Tibial nerve (tissue), 4 donors: ENCODE measurements at regions not wholly inside any gene's neighbourhood (a gene's known extent, or its start where the extent isn't known, plus 50 kb on each side); places are given as distances from the start of the nearest gene placed in this dataset.

Experiments used
- DNase-seq, 2 donors: peaks; one replicate each; pipeline ENCODE4 v3.0.0-alpha.2; 2019; ENCODE audit warnings: low spot score in 2 of 2
- H3K27ac ChIP-seq, 4 donors: fragments of 200-600 bp; sonication (generic) in 3 of 4; one replicate each; pipeline ENCODE4 v1.5.1; 2017 to 2019; ENCODE audit warnings: mild to moderate bottlenecking in 1 of 4
- H3K27me3 ChIP-seq, 2 donors: fragments of 200-600 bp; sonication (generic) in 1 of 2; one replicate each; pipeline versions ENCODE4 v1.5.1 to v1.6.0; 2017 to 2019
- H3K36me3 ChIP-seq, 3 donors: fragments of 200-600 bp; sonication (generic); one replicate each; pipeline ENCODE4 v1.5.1; 2018 to 2019
- H3K4me1 ChIP-seq, 4 donors: fragments of 200-600 bp; sonication (generic) in 3 of 4; one replicate each; pipeline ENCODE4 v1.5.1; 2017 to 2019
- H3K4me3 ChIP-seq, 4 donors: fragments of 200-600 bp; sonication (generic) in 3 of 4; one replicate each; pipeline ENCODE4 v1.5.1; 2017 to 2019; ENCODE audit warnings: mild to moderate bottlenecking in 1 of 4, moderate library complexity in 1 of 4
- H3K9me3 ChIP-seq, 4 donors: fragments of 200-600 bp; sonication (generic) in 3 of 4; one replicate each; pipeline ENCODE4 v1.5.1; 2017 to 2019
- CTCF ChIP-seq, 5 experiments: fragments of 200-600 bp in 3 of 5; fragments of 450-650 bp in 2 of 5; sonication (generic) in 3 of 5; IDR thresholded peaks; one replicate each; pipeline ENCODE4 v1.5.1; 2016 to 2019; ENCODE audit warnings: antibody characterized with exemption in 5 of 5, mild to moderate bottlenecking in 3 of 5, moderate library complexity in 2 of 5
- EP300 ChIP-seq, 2 donors: sonication (generic); formaldehyde crosslinking; IDR thresholded peaks; one replicate each; pipeline ENCODE4 v1.6.1; 2017; ENCODE audit warnings: antibody characterized with exemption in 2 of 2, mild to moderate bottlenecking in 1 of 2
- POLR2A ChIP-seq, 2 donors: fragments of 450-650 bp; IDR thresholded peaks; one replicate each; pipeline ENCODE4 v1.6.1; 2017; ENCODE audit warnings: antibody characterized with exemption in 2 of 2, mild to moderate bottlenecking in 2 of 2, moderate library complexity in 2 of 2
- WGBS, 2 donors: methylation state at CpG; one replicate each; pipeline ENCODE4 v1.1.5; 2018; 5-methylcytosine and 5-hydroxymethylcytosine counted together

DNA sequence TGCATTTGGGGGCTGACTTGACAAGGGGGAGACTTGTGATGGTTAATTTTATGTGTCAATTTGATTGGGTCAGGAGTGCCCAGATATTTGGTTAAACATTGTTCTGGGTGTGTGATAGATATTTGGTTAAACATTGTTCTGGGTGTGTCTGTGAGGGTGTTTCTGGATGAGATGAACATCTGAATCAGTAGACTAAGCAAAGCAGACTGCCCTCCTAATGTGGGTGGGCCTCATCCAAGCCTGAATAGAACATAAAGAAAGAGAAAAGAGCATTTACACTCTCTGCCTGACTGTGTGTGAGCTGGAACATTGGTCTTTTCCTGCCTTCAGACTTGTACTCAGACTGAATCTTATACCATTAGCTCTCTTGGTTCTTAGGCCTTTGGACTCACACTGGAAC lies 113.5 kb downstream of the ODF2L start:
- DNase-seq, result no peak
- no peak overlapping the region for H3K27ac ChIP-seq
- no peaks in the 10 kb centered on the region for H3K36me3 ChIP-seq
- H3K4me1 ChIP-seq, result no peaks in the 10 kb centered on the region
- H3K9me3 ChIP-seq, result no peaks in the 10 kb centered on the region
- no peaks in the 10 kb centered on the region for H3K27me3 ChIP-seq
- H3K4me3 ChIP-seq, result no peak overlapping the region
- TF ChIP-seq POLR2A (IDR thresholded peaks at IDR 0.05), result no peak
- TF ChIP-seq EP300 (IDR thresholded peaks at IDR 0.05), result no peak
- no peak for TF ChIP-seq CTCF (IDR thresholded peaks at IDR 0.05)

GRCh38 chr1:86277936-86278335 lies 118.2 kb downstream of the ODF2L start:
- H3K36me3 ChIP-seq, result no peaks in the 10 kb centered on the region
- WGBS, 2 donors, result 74 to 79% methylated on average over 4 of the region's 4 CpGs
- H3K27me3 ChIP-seq, result no peaks in the 10 kb centered on the region
- H3K9me3 ChIP-seq, result no peaks in the 10 kb centered on the region
- no peak for TF ChIP-seq EP300 (IDR thresholded peaks at IDR 0.05)
- no peak for TF ChIP-seq POLR2A (IDR thresholded peaks at IDR 0.05)
- no peak for TF ChIP-seq CTCF (IDR thresholded peaks at IDR 0.05)
- H3K27ac ChIP-seq, result no peak overlapping the region
- no peak for DNase-seq
- no peaks in the 10 kb centered on the region for H3K4me1 ChIP-seq
- no peak overlapping the region for H3K4me3 ChIP-seq

- H3K36me3 ChIP-seq, result no peaks in the 10 kb centered on the region
- H3K4me3 ChIP-seq, result no peak overlapping the region
- TF ChIP-seq CTCF (IDR thresholded peaks at IDR 0.05) (no peak), EP300 (IDR thresholded peaks at IDR 0.05) (no peak), POLR2A (IDR thresholded peaks at IDR 0.05) (no peak)
- no peak for DNase-seq
- no peaks in the 10 kb centered on the region for H3K4me1 ChIP-seq
- no peaks in the 10 kb centered on the region for H3K9me3 ChIP-seq
- no peak overlapping the region for H3K27ac ChIP-seq
- H3K27me3 ChIP-seq, result no peaks in the 10 kb centered on the region
Observed at GRCh38 chr1:86273066-86273465, 116.5 kb upstream of the COL24A1 start.

GRCh38 chr1:86272083-86272482 lies 115.5 kb upstream of the COL24A1 start:
- WGBS, 2 donors, result 87 to 88% methylated on average over 3 of the region's 3 CpGs
- Histone ChIP-seq H3K9me3 (no peaks in the 10 kb centered on the region), H3K4me3 (no peak overlapping the region), H3K36me3 (no peaks in the 10 kb centered on the region), H3K4me1 (no peaks in the 10 kb centered on the region), H3K27me3 (no peaks in the 10 kb centered on the region), H3K27ac (no peak overlapping the region)
- no peak for DNase-seq
- TF ChIP-seq CTCF (IDR thresholded peaks at IDR 0.05), result no peak
- TF ChIP-seq EP300 (IDR thresholded peaks at IDR 0.05), result no peak
- no peak for TF ChIP-seq POLR2A (IDR thresholded peaks at IDR 0.05)

GRCh38 chr1:86271046-86271445 lies 114.5 kb upstream of the COL24A1 start:
- no peaks in the 10 kb centered on the region for H3K9me3 ChIP-seq
- no peak overlapping the region for H3K27ac ChIP-seq
- H3K4me1 ChIP-seq, result no peaks in the 10 kb centered on the region
- H3K27me3 ChIP-seq, result no peaks in the 10 kb centered on the region
- TF ChIP-seq EP300 (IDR thresholded peaks at IDR 0.05), result no peak
- TF ChIP-seq CTCF (IDR thresholded peaks at IDR 0.05), result no peak
- TF ChIP-seq POLR2A (IDR thresholded peaks at IDR 0.05), result no peak
- no peaks in the 10 kb centered on the region for H3K36me3 ChIP-seq
- WGBS, 2 donors, result 18 to 19% methylated on average over 2 of the region's 2 CpGs
- H3K4me3 ChIP-seq, result no peak overlapping the region
- DNase-seq, result no peak
